Suprapubic skin (tissue), 4 donors: ENCODE measurements at regions not wholly inside any gene's neighbourhood (a gene's known extent, or its start where the extent isn't known, plus 50 kb on each side); places are given as distances from the start of the nearest gene placed in this dataset.

ENCODE experiments used
- DNase-seq, 2 donors: peaks; one replicate each; pipeline ENCODE4 v3.0.0-alpha.2; 2019; ENCODE audit warnings: low spot score in 2 of 2
- H3K27ac ChIP-seq: fragments of 200-600 bp; sonication (generic); one replicate; pipeline ENCODE4 v1.5.1; 2019
- H3K27me3 ChIP-seq: fragments of 200-600 bp; sonication (generic); one replicate; pipeline ENCODE4 v1.5.1; 2019
- H3K36me3 ChIP-seq: fragments of 200-600 bp; sonication (generic); one replicate; pipeline ENCODE4 v1.5.1; 2019
- H3K4me1 ChIP-seq: fragments of 200-600 bp; sonication (generic); one replicate; pipeline ENCODE4 v1.5.1; 2019
- H3K4me3 ChIP-seq: fragments of 200-600 bp; sonication (generic); one replicate; pipeline ENCODE4 v1.5.1; 2019; ENCODE audit warnings: mild to moderate bottlenecking
- H3K9me3 ChIP-seq: fragments of 200-600 bp; sonication (generic); one replicate; pipeline ENCODE4 v1.5.1; 2019
- EP300 ChIP-seq: sonication (generic); formaldehyde crosslinking; IDR thresholded peaks from one replicate; pipeline ENCODE4 v1.6.1; 2017; ENCODE audit warnings: antibody characterized with exemption
- POLR2A ChIP-seq, 2 donors: fragments of 450-650 bp; IDR thresholded peaks; one replicate each; pipeline ENCODE4 v1.6.1; 2017; ENCODE audit warnings: antibody characterized with exemption in 2 of 2, mild to moderate bottlenecking in 2 of 2, moderate library complexity in 2 of 2
- POLR2AphosphoS5 ChIP-seq, 3 donors: sonication (generic); formaldehyde crosslinking; IDR thresholded peaks; one replicate each; pipeline ENCODE4 v1.6.1; 2017; ENCODE audit warnings: antibody characterized with exemption in 3 of 3
- WGBS: methylation state at CpG from one replicate; pipeline ENCODE4 v1.1.5; 2018; 5-methylcytosine and 5-hydroxymethylcytosine counted together
- TF ChIP-seq, protein P1 (sequence below), 2 donors: fragments of 200-600 bp in 1 of 2; fragments of 450-650 bp in 1 of 2; sonication (generic) in 1 of 2; IDR thresholded peaks; one replicate each; pipeline ENCODE4 v1.5.1; 2016 to 2019; ENCODE audit warnings: antibody characterized with exemption in 2 of 2, mild to moderate bottlenecking in 1 of 2, moderate library complexity in 1 of 2

GRCh38 chr6:126232671-126233070, 107.2 kb upstream of the CENPW start:
- TF ChIP-seq, protein P1, sequence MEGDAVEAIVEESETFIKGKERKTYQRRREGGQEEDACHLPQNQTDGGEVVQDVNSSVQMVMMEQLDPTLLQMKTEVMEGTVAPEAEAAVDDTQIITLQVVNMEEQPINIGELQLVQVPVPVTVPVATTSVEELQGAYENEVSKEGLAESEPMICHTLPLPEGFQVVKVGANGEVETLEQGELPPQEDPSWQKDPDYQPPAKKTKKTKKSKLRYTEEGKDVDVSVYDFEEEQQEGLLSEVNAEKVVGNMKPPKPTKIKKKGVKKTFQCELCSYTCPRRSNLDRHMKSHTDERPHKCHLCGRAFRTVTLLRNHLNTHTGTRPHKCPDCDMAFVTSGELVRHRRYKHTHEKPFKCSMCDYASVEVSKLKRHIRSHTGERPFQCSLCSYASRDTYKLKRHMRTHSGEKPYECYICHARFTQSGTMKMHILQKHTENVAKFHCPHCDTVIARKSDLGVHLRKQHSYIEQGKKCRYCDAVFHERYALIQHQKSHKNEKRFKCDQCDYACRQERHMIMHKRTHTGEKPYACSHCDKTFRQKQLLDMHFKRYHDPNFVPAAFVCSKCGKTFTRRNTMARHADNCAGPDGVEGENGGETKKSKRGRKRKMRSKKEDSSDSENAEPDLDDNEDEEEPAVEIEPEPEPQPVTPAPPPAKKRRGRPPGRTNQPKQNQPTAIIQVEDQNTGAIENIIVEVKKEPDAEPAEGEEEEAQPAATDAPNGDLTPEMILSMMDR (IDR thresholded peaks at IDR 0.05), result no peak
- Histone ChIP-seq H3K4me1 (no peaks in the 10 kb centered on the region), H3K4me3 (no peak overlapping the region), H3K36me3 (no peaks in the 10 kb centered on the region), H3K27ac (no peak overlapping the region), H3K9me3 (no peaks in the 10 kb centered on the region), H3K27me3 (no peaks in the 10 kb centered on the region)
- 55% methylated on average over 2 of the region's 2 CpGs for WGBS
- DNase-seq, result no peak

DNA sequence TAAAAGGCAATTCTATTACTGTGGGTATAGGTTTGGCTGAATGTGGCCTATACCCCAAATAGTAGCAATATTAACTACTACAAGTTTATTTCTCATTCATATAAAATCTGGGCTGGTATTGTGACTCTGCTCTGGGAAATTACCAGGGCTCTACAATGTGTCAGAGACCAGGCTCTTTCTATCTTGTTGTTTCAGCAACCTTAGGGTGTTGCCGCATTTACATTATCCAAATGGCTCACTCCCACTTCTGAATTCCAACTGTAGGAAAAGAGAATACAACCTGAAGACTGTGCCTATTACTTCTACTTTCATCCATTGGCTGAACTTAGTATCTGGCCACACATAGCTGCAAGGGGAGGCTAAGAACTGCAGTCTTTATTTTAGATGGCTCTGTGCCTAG, 106.7 kb upstream of the CENPW start:
- H3K27me3 ChIP-seq, result no peaks in the 10 kb centered on the region
- 88% methylated on average over 1 of the region's 1 CpG for WGBS
- H3K4me3 ChIP-seq, result no peak overlapping the region
- H3K27ac ChIP-seq, result no peak overlapping the region
- no peak for DNase-seq
- H3K9me3 ChIP-seq, result no peaks in the 10 kb centered on the region
- no peaks in the 10 kb centered on the region for H3K36me3 ChIP-seq
- no peak for TF ChIP-seq EP300
- TF ChIP-seq, protein P1 (IDR thresholded peaks at IDR 0.05), result no peak
- TF ChIP-seq POLR2AphosphoS5 (IDR thresholded peaks at IDR 0.05), result no peak
- TF ChIP-seq POLR2A (IDR thresholded peaks at IDR 0.05), result no peak
- no peaks in the 10 kb centered on the region for H3K4me1 ChIP-seq

- H3K4me1 ChIP-seq, result no peaks in the 10 kb centered on the region
- no peaks in the 10 kb centered on the region for H3K27me3 ChIP-seq
- no peak overlapping the region for H3K27ac ChIP-seq
- whole genome bisulfite sequencing, result 92% methylated on average over 1 of the region's 1 CpG
- TF ChIP-seq, protein P1 (IDR thresholded peaks at IDR 0.05), result no peak
- TF ChIP-seq EP300 (no peak), POLR2A (IDR thresholded peaks at IDR 0.05) (no peak), POLR2AphosphoS5 (IDR thresholded peaks at IDR 0.05) (no peak)
- no peak for DNase-seq
- no peak overlapping the region for H3K4me3 ChIP-seq
- H3K36me3 ChIP-seq, result no peaks in the 10 kb centered on the region
- H3K9me3 ChIP-seq, result no peaks in the 10 kb centered on the region
These were observed 104.6 kb upstream of the CENPW start for GRCh38 chr6:126235363-126235762.

DNA sequence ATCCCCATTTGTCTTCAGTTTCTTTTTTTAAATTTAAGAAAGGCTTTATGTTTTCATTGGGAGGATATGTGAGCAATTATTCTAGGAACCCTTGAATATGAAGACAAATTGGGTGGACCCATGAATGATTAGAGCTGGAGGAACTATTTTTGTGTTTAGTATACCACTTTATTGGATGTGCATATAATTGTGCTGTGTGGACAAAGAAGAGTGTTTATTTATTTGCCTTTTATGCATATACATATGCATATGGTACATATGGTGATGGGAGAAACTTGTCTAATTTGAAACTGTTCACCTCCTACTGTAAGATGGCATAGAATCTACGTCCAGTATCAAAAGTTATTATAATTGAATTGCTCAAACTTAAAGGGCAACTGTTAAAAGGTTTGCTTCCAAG, 94.8 kb upstream of the CENPW start:
- Histone ChIP-seq H3K27me3 (no peaks in the 10 kb centered on the region), H3K36me3 (no peaks in the 10 kb centered on the region), H3K4me1 (no peaks in the 10 kb centered on the region), H3K4me3 (no peak overlapping the region), H3K27ac (no peak overlapping the region), H3K9me3 (peaks cover 5% of the 10 kb centered on the region)
- WGBS, result 91% methylated on average over 1 of the region's 1 CpG
- no peak for DNase-seq
- no peak for TF ChIP-seq EP300

DNA sequence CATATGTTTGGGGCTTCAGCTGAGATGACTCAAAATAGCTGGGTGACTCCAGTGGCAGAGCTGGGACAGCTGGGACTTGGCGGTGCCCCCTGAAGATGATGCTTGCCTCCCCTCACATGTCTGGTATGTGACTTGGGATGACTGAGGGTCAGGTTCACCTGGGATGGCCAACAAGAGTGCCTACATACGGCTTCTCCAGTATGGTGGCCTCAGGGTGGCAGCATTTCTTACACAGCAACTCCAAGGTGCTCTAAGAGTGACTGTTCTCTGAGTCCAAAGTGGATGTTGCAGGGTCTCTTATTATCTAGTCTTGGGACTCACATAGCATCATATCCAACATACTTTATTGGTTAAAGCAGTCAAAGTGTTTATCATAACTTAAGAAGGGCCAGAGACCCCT, 87.8 kb upstream of the CENPW start:
- no peak for DNase-seq
- H3K36me3 ChIP-seq, result no peaks in the 10 kb centered on the region
- no peak overlapping the region for H3K27ac ChIP-seq
- TF ChIP-seq EP300 (no peak), POLR2A (IDR thresholded peaks at IDR 0.05) (no peak), POLR2AphosphoS5 (IDR thresholded peaks at IDR 0.05) (no peak)
- TF ChIP-seq, protein P1 (IDR thresholded peaks at IDR 0.05), result no peak
- H3K4me3 ChIP-seq, result no peak overlapping the region
- WGBS, result 94% methylated on average over 2 of the region's 2 CpGs
- no peaks in the 10 kb centered on the region for H3K9me3 ChIP-seq
- H3K27me3 ChIP-seq, result no peaks in the 10 kb centered on the region
- no peaks in the 10 kb centered on the region for H3K4me1 ChIP-seq

GRCh38 chr6:126253431-126253830, 86.5 kb upstream of the CENPW start:
- no peaks in the 10 kb centered on the region for H3K9me3 ChIP-seq
- no peak for DNase-seq
- WGBS, result 92% methylated on average over 2 of the region's 2 CpGs
- no peaks in the 10 kb centered on the region for H3K36me3 ChIP-seq
- no peak for TF ChIP-seq POLR2AphosphoS5 (IDR thresholded peaks at IDR 0.05)
- no peak for TF ChIP-seq POLR2A (IDR thresholded peaks at IDR 0.05)
- TF ChIP-seq EP300, result no peak
- TF ChIP-seq, protein P1 (IDR thresholded peaks at IDR 0.05), result no peak
- no peaks in the 10 kb centered on the region for H3K4me1 ChIP-seq
- no peak overlapping the region for H3K27ac ChIP-seq
- no peaks in the 10 kb centered on the region for H3K27me3 ChIP-seq
- H3K4me3 ChIP-seq, result no peak overlapping the region
